Naive B cell (primary cell): ENCODE measurements at regions not wholly inside any gene's neighbourhood (a gene's known extent, or its start where the extent isn't known, plus 50 kb on each side); places are given as distances from the start of the nearest gene placed in this dataset.
"Not testable (repeated sequence)": the region's sequence is repeated elsewhere in the genome, so short reads cannot be mapped to it uniquely, and the experiment has no call there.

Experiments used
- ATAC-seq, 2 donors: fragments of 150-1000 bp; cut with Tn5 transposase; 2 replicates each; pipeline ENCODE4 v1.10.0; 2021; ENCODE audit warnings: low read depth in 2 of 2, mild to moderate bottlenecking in 2 of 2, moderate library complexity in 2 of 2
- DNase-seq: peaks from one replicate; pipeline ENCODE4 v3.0.0; 2022
- H3K27ac Mint-ChIP-seq, 6 donors: one replicate each; pipeline ENCODE4 v1.8.0; 2020 to 2022; ENCODE audit warnings: mild to moderate bottlenecking in 6 of 6, mixed read lengths in 6 of 6, moderate library complexity in 5 of 6, inconsistent platforms in 2 of 6
- H3K27me3 Mint-ChIP-seq, 3 donors: one replicate each; pipeline ENCODE4 v1.8.0; 2021 to 2022; ENCODE audit warnings: mixed read lengths in 3 of 3, mild to moderate bottlenecking in 1 of 3
- H3K36me3 Mint-ChIP-seq, 2 donors: one replicate each; pipeline ENCODE4 v1.8.0; 2020 to 2022; ENCODE audit warnings: mixed read lengths in 2 of 2, inconsistent platforms in 1 of 2, mild to moderate bottlenecking in 1 of 2
- H3K4me1 Mint-ChIP-seq, 3 donors: one replicate each; pipeline ENCODE4 v1.8.0; 2020 to 2022; ENCODE audit warnings: mixed read lengths in 3 of 3, inconsistent platforms in 1 of 3, mild to moderate bottlenecking in 1 of 3, moderate library complexity in 1 of 3
- H3K4me3 Mint-ChIP-seq, 8 donors: one replicate each; pipeline ENCODE4 v1.8.0; 2020 to 2022; ENCODE audit warnings: mild to moderate bottlenecking in 8 of 8, mixed read lengths in 8 of 8, moderate library complexity in 8 of 8, inconsistent platforms in 2 of 8
- H3K9me3 Mint-ChIP-seq, 7 donors: one replicate each; pipeline ENCODE4 v1.8.0; 2020 to 2022; ENCODE audit warnings: mixed read lengths in 7 of 7, mild to moderate bottlenecking in 5 of 7, inconsistent platforms in 2 of 7, moderate library complexity in 1 of 7

DNA sequence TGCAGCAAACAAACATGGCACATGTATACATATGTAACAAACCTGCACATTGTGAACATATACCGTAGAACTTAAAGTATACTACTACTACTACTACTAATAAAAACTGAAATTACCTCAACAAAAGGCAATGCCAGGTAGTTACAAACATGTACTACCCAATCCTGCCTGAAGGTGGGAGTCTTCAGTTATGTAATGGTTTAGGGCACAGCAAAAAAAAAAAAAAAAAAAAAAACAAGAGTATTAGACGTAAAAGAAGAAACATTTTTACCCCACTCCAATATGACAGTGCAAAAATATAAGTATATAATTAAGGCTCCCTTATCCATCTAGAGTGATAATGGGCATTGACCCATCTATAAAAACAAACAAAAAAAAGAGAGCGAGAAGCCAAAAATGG lies 296.6 kb downstream of the ZNF37A start:
- not testable (repeated sequence) for H3K27me3 Mint-ChIP-seq, ATAC-seq, H3K4me1 Mint-ChIP-seq, H3K9me3 Mint-ChIP-seq, H3K36me3 Mint-ChIP-seq
- DNase-seq: peak; percentile 31
- H3K27ac Mint-ChIP-seq: peak overlapping the region in 3 of 6 donors; percentile 43 to 76 (median 58)
- peak overlapping the region in 3 of 8 donors; percentile 21 to 56 (median 53) for H3K4me3 Mint-ChIP-seq

DNA sequence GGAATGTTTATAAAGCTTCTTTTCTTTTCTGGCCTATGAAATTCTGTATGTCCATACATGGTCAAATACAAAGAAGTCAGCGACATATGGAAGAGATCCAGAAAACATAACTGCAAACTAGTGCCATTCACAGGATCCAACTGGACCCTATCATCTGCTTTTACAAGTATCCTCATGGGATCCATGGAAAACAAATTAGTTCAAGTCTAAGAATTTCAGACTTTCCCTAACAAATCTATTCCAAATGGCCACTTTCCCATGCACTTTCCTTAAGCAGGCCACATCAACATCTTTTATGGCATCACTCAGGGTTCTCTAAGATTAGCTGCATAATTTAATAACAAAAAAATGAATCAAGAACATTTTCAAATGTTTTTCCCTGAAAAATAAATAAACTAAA lies 301.3 kb downstream of the ZNF37A start:
- H3K36me3 Mint-ChIP-seq, H3K9me3 Mint-ChIP-seq: not testable (repeated sequence)
- H3K4me1 Mint-ChIP-seq: peaks cover 8 to 16% (median 12%) of the 10 kb centered on the region in 3 donors

DNA sequence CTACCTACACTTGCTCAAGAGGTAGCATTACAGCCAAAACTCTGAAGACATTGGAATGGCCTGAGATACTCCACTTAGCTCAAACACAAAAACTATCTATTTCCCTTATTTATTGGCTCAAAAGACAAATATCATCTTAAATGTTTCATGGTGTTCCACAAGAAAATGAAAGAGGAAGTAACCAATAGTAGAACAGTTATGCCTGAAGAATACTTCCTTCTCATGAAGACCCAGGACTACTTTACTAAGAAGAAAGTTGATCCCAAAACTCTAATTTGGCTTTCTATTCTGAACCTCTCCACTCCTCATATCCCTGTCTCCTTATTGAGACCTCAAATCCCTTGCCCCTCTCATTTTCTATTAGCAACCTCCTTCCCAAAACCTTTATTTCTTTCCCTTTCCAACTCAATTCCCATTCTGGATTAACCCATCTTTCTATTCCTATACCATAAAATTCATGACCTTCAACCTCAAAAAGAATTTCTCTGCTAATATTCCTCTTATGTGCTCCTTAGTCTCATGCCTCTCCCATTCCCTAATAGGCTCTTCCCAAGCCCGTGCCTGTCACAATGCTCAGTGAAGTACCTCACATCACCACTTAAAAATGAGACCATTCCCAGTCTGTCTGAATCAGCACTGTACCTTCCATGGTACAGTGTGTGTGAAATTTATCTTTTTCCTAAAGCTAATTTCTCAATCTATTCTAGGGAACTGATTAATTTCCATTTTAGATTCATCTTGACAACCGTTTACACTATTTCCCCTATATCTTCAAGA lies 302.2 kb downstream of the ZNF37A start:
- ATAC-seq: peak; percentile 40 to 47
- peak overlapping the region in 5 of 8 donors; percentile 0 to 23 (median 17) for H3K4me3 Mint-ChIP-seq
- H3K9me3 Mint-ChIP-seq, H3K36me3 Mint-ChIP-seq, DNase-seq, H3K4me1 Mint-ChIP-seq, H3K27me3 Mint-ChIP-seq: not testable (repeated sequence)
- peak overlapping the region; percentile 27 to 94 (median 78) for H3K27ac Mint-ChIP-seq

More for the DNA sequence above, 301.3 kb downstream of the ZNF37A start:
- not testable (repeated sequence) for DNase-seq, H3K27ac Mint-ChIP-seq, ATAC-seq, H3K4me3 Mint-ChIP-seq, H3K27me3 Mint-ChIP-seq

- ATAC-seq, H3K27me3 Mint-ChIP-seq, H3K36me3 Mint-ChIP-seq, H3K9me3 Mint-ChIP-seq, DNase-seq: not testable (repeated sequence)
- H3K4me3 Mint-ChIP-seq: peak overlapping the region in 7 of 8 donors; percentile 11 to 96 (median 91)
- H3K4me1 Mint-ChIP-seq: peaks cover 4 to 15% (median 9%) of the 10 kb centered on the region in 3 donors
- peak overlapping the region in 5 of 6 donors; percentile 16 to 96 (median 69) for H3K27ac Mint-ChIP-seq
Observed at GRCh38 chr10:38401565-38401964, 307.4 kb downstream of the ZNF37A start.

- DNase-seq (peak; percentile 91), ATAC-seq (peak; percentile 93 to 95)
- H3K27me3 Mint-ChIP-seq, H3K36me3 Mint-ChIP-seq, H3K9me3 Mint-ChIP-seq: not testable (repeated sequence)
- H3K27ac Mint-ChIP-seq: peak overlapping the region; percentile 93 to 99 (median 98)
- H3K4me1 Mint-ChIP-seq: peaks cover 3 to 11% (median 6%) of the 10 kb centered on the region in 3 donors
- peak overlapping the region; percentile 88 to 96 (median 92) for H3K4me3 Mint-ChIP-seq
Observed at GRCh38 chr10:38402442-38403346, 308.6 kb downstream of the ZNF37A start.

- H3K9me3 Mint-ChIP-seq, ATAC-seq, H3K36me3 Mint-ChIP-seq, H3K27me3 Mint-ChIP-seq, DNase-seq: not testable (repeated sequence)
- Mint-ChIP-seq H3K4me3 (peak overlapping the region; percentile 88 to 96 (median 92)), H3K4me1 (peaks cover 3 to 11% (median 6%) of the 10 kb centered on the region in 3 donors), H3K27ac (peak overlapping the region; percentile 93 to 99 (median 98))
Observed at GRCh38 chr10:38403347-38404117, 309.4 kb downstream of the ZNF37A start.

- H3K9me3 Mint-ChIP-seq: peaks cover 0 to 11% (median 6%) of the 10 kb centered on the region in 7 donors
- H3K36me3 Mint-ChIP-seq: peaks cover 7 to 15% of the 10 kb centered on the region in 2 donors
- not testable (repeated sequence) for ATAC-seq, H3K27me3 Mint-ChIP-seq, H3K27ac Mint-ChIP-seq, H3K4me3 Mint-ChIP-seq, H3K4me1 Mint-ChIP-seq, DNase-seq
Observed at GRCh38 chr10:38423634-38424033, 329.5 kb downstream of the ZNF37A start.

DNA sequence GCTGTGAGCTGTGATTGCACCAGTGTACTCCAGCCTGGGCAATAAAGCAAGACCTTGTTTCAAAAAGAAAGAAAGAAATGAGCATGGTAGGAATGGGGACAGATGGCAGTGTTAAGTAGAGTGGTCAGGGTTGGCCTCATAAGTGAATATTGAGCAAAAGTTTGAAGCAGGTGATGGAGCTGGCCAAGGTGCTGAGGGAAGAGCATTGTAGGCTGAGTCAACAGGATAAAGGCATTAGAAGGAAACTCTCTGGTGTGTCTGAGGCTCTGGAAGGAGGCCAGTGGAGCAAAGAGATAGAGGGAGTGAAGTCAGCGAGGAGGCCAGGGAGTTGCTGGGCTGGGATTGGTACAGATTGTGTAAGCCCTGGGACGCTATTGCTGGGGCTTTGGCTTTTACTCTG lies 336.1 kb downstream of the ZNF37A start:
- peaks cover 8 to 12% of the 10 kb centered on the region in 2 donors for H3K36me3 Mint-ChIP-seq
- H3K4me1 Mint-ChIP-seq, DNase-seq, ATAC-seq, H3K4me3 Mint-ChIP-seq, H3K27me3 Mint-ChIP-seq: not testable (repeated sequence)
- peak overlapping the region in 1 of 6 donors; percentile 80 for H3K27ac Mint-ChIP-seq
- H3K9me3 Mint-ChIP-seq: peaks cover 0 to 11% (median 6%) of the 10 kb centered on the region in 7 donors

DNA sequence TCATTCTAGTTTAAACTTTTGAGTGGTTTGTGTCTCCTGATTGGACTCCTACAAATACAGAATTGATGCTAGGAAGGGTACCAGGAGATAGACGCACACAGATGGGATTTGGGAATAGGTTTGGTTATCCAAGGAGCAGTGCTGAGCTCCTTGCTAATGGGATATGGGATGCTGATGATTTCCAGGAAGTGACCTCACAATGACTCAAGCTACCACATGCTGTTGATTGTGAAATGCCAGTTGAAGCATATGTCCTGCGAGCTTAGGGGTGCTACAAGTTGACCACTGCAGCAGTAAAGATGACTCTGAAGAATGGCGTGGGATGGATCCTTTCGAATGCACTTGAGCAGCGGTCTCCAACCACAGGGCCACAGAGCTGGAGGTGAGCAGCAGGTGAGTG lies 343.2 kb downstream of the ZNF37A start:
- not testable (repeated sequence) for ATAC-seq

GRCh38 chr10:38448614-38449355 lies 354.6 kb downstream of the ZNF37A start:
- DNase-seq, H3K36me3 Mint-ChIP-seq, ATAC-seq, H3K4me3 Mint-ChIP-seq, H3K4me1 Mint-ChIP-seq, H3K27ac Mint-ChIP-seq, H3K27me3 Mint-ChIP-seq, H3K9me3 Mint-ChIP-seq: not testable (repeated sequence)

More for the DNA sequence above, 343.2 kb downstream of the ZNF37A start:
- DNase-seq, H3K4me1 Mint-ChIP-seq, H3K36me3 Mint-ChIP-seq, H3K4me3 Mint-ChIP-seq, H3K9me3 Mint-ChIP-seq, H3K27me3 Mint-ChIP-seq, H3K27ac Mint-ChIP-seq: not testable (repeated sequence)

- H3K36me3 Mint-ChIP-seq, H3K4me3 Mint-ChIP-seq, H3K9me3 Mint-ChIP-seq, H3K4me1 Mint-ChIP-seq, H3K27ac Mint-ChIP-seq, ATAC-seq, DNase-seq, H3K27me3 Mint-ChIP-seq: not testable (repeated sequence)
Observed at GRCh38 chr10:38449618-38450017, 355.5 kb downstream of the ZNF37A start.

GRCh38 chr10:38450372-38451057 lies 356.4 kb downstream of the ZNF37A start:
- ATAC-seq, H3K27ac Mint-ChIP-seq, H3K4me1 Mint-ChIP-seq, H3K4me3 Mint-ChIP-seq, DNase-seq, H3K27me3 Mint-ChIP-seq, H3K9me3 Mint-ChIP-seq, H3K36me3 Mint-ChIP-seq: not testable (repeated sequence)
